ENCODE measurements at regions not wholly inside any gene's neighbourhood (a gene's known extent, or its start where the extent isn't known, plus 50 kb on each side); places are given as distances from the start of the nearest gene placed in this dataset.
A peak's percentile ranks its signal among the peaks of the same experiment; 100 is the strongest.
"Not testable (repeated sequence)": the region's sequence is repeated elsewhere in the genome, so short reads cannot be mapped to it uniquely, and the experiment has no call there.

- no peak overlapping the region for H3K27ac ChIP-seq
- H3K9me3 ChIP-seq (ENCODE audit: severe bottlenecking): no peaks in the 10 kb centered on the region
- H3K4me3 ChIP-seq (ENCODE audit: low read depth, low read length): no peak overlapping the region
- H3K27me3 ChIP-seq (ENCODE audit: insufficient read depth, low read depth, severe bottlenecking): no peaks in the 10 kb centered on the region
- no peaks in the 10 kb centered on the region for H3K36me3 ChIP-seq
- TF ChIP-seq CTCF (IDR thresholded peaks at IDR 0.05; ENCODE audit: low read depth, low read length): no peak
- no peak for DNase-seq
These were observed 206.2 kb upstream of the PCDH18 start for GRCh38 chr4:137738375-137738990.

GRCh38 chr4:137735561-137736104 is 203.3 kb upstream of the PCDH18 start:
- Histone ChIP-seq H3K27ac (no peak overlapping the region), H3K36me3 (no peaks in the 10 kb centered on the region)
- DNase-seq: no peak

GRCh38 chr4:137733174-137734141 is 201.2 kb upstream of the PCDH18 start:
- peak; percentile 70 for DNase-seq
- H3K4me3 ChIP-seq (ENCODE audit: low read depth, low read length); H3K27ac ChIP-seq; H3K27me3 ChIP-seq (ENCODE audit: insufficient read depth, low read depth, severe bottlenecking); H3K36me3 ChIP-seq; H3K9me3 ChIP-seq (ENCODE audit: severe bottlenecking): not testable (repeated sequence)
- TF ChIP-seq CTCF (IDR thresholded peaks at IDR 0.05; ENCODE audit: low read depth, low read length): peak; percentile 80

More at GRCh38 chr4:137735561-137736104, 203.3 kb upstream of the PCDH18 start:
- no peaks in the 10 kb centered on the region for H3K9me3 ChIP-seq (ENCODE audit: severe bottlenecking)
- no peak for TF ChIP-seq CTCF (IDR thresholded peaks at IDR 0.05; ENCODE audit: low read depth, low read length)
- H3K27me3 ChIP-seq (ENCODE audit: insufficient read depth, low read depth, severe bottlenecking): no peaks in the 10 kb centered on the region
- no peak overlapping the region for H3K4me3 ChIP-seq (ENCODE audit: low read depth, low read length)

- Histone ChIP-seq H3K36me3 (no peaks in the 10 kb centered on the region), H3K27me3 (ENCODE audit: insufficient read depth, low read depth, severe bottlenecking) (no peaks in the 10 kb centered on the region)
- no peak for DNase-seq
These were observed 190.6 kb upstream of the PCDH18 start for GRCh38 chr4:137722910-137723309.

GRCh38 chr4:137711502-137711901 is 179.2 kb upstream of the PCDH18 start:
- Histone ChIP-seq H3K27ac (no peak overlapping the region), H3K36me3 (no peaks in the 10 kb centered on the region), H3K27me3 (ENCODE audit: insufficient read depth, low read depth, severe bottlenecking) (no peaks in the 10 kb centered on the region), H3K4me3 (ENCODE audit: low read depth, low read length) (no peak overlapping the region), H3K9me3 (ENCODE audit: severe bottlenecking) (no peaks in the 10 kb centered on the region)
- DNase-seq: no peak
- TF ChIP-seq CTCF (IDR thresholded peaks at IDR 0.05; ENCODE audit: low read depth, low read length): no peak

More at GRCh38 chr4:137722910-137723309, 190.6 kb upstream of the PCDH18 start:
- no peak overlapping the region for H3K27ac ChIP-seq
- no peak for TF ChIP-seq CTCF (IDR thresholded peaks at IDR 0.05; ENCODE audit: low read depth, low read length)
- H3K4me3 ChIP-seq (ENCODE audit: low read depth, low read length): no peak overlapping the region
- H3K9me3 ChIP-seq (ENCODE audit: severe bottlenecking): no peaks in the 10 kb centered on the region

Data from WERI-Rb-1 (cell line).